ENCODE measurements at regions not wholly inside any gene's neighbourhood (a gene's known extent, or its start where the extent isn't known, plus 50 kb on each side); places are given as distances from the start of the nearest gene placed in this dataset.

- DNase-seq (no peak), ATAC-seq (no peak)
- Histone ChIP-seq H3K4me2 (ENCODE audit: low read length) (no peak overlapping the region), H3K79me2 (ENCODE audit: low read length) (no peaks in the 10 kb centered on the region), H3K27ac (ENCODE audit: low read length) (no peak overlapping the region), H3K27me3 (ENCODE audit: low read length) (peaks cover 12% of the 10 kb centered on the region), H3K4me1 (ENCODE audit: insufficient read depth, low read length) (no peaks in the 10 kb centered on the region), H3F3A (ENCODE audit: low read length, unreplicated experiment) (no peaks in the 10 kb centered on the region), H4K20me1 (ENCODE audit: low read length) (no peaks in the 10 kb centered on the region), H3K36me3 (ENCODE audit: low read depth, low read length) (no peaks in the 10 kb centered on the region), H2AFZ (ENCODE audit: low read length) (no peak overlapping the region), H3K9me2 (replicated peaks; ENCODE audit: low read length) (no peaks in the 10 kb centered on the region), H3K9me3 (ENCODE audit: low read length) (no peaks in the 10 kb centered on the region), H3K4me3 (ENCODE audit: low read length) (no peak overlapping the region), H3K9ac (ENCODE audit: low read length) (no peak overlapping the region)
- no peak for TF ChIP-seq EZH2 (IDR thresholded peaks at IDR 0.05; ENCODE audit: low read length, unreplicated experiment)
- no peak for TF ChIP-seq CTCF (conservative IDR thresholded peaks at IDR 0.05; ENCODE audit: low read depth, low read length)
- TF ChIP-seq EZH2phosphoT487 (IDR thresholded peaks at IDR 0.05; ENCODE audit: borderline replicate concordance, low read length) = no peak
- CTCF ChIA-PET = no interaction called here
- POLR2A ChIA-PET (ENCODE audit: unreplicated experiment) = no interaction called here
- no TSS peak for BruUV-seq (replicated peaks)
- intact Hi-C loops (cut with micrococcal nuclease) = no loop called here
These were observed 151.4 kb downstream of the RPS24 start for GRCh38 chr10:78184851-78185692.

- Histone ChIP-seq H3K27ac (ENCODE audit: low read length) (no peak overlapping the region), H3K4me3 (ENCODE audit: low read length) (no peak overlapping the region), H3K27me3 (ENCODE audit: low read length) (peaks cover 6% of the 10 kb centered on the region), H4K20me1 (ENCODE audit: low read length) (no peaks in the 10 kb centered on the region), H3K9me3 (ENCODE audit: low read length) (no peaks in the 10 kb centered on the region), H3K9ac (ENCODE audit: low read length) (no peak overlapping the region), H3K79me2 (ENCODE audit: low read length) (no peaks in the 10 kb centered on the region), H3K36me3 (ENCODE audit: low read depth, low read length) (no peaks in the 10 kb centered on the region), H3K9me2 (replicated peaks; ENCODE audit: low read length) (no peaks in the 10 kb centered on the region), H3K4me1 (ENCODE audit: insufficient read depth, low read length) (no peaks in the 10 kb centered on the region), H2AFZ (ENCODE audit: low read length) (no peak overlapping the region), H3K4me2 (ENCODE audit: low read length) (no peak overlapping the region), H3F3A (ENCODE audit: low read length, unreplicated experiment) (no peaks in the 10 kb centered on the region)
- no TSS peak for BruUV-seq (replicated peaks)
- ATAC-seq (no peak), DNase-seq (no peak)
- no peak for TF ChIP-seq CTCF (conservative IDR thresholded peaks at IDR 0.05; ENCODE audit: low read depth, low read length)
- TF ChIP-seq EZH2phosphoT487 (IDR thresholded peaks at IDR 0.05; ENCODE audit: borderline replicate concordance, low read length) = no peak
- no peak for TF ChIP-seq EZH2 (IDR thresholded peaks at IDR 0.05; ENCODE audit: low read length, unreplicated experiment)
- intact Hi-C loops (cut with micrococcal nuclease) = no loop called here
- ChIA-PET POLR2A (ENCODE audit: unreplicated experiment) (no interaction called here), CTCF (no interaction called here)
These were observed 152.0 kb downstream of the RPS24 start for GRCh38 chr10:78185693-78186055.

- Histone ChIP-seq H2AFZ (ENCODE audit: low read length) (no peak overlapping the region), H3F3A (ENCODE audit: low read length, unreplicated experiment) (no peaks in the 10 kb centered on the region), H3K79me2 (ENCODE audit: low read length) (no peaks in the 10 kb centered on the region), H3K9ac (ENCODE audit: low read length) (no peak overlapping the region), H3K36me3 (ENCODE audit: low read depth, low read length) (no peaks in the 10 kb centered on the region), H3K4me2 (ENCODE audit: low read length) (no peak overlapping the region), H3K27me3 (ENCODE audit: low read length) (0 out of 2 replicates have a peak, but pooled peaks cover 5% of the 10 kb centered on the region), H3K4me1 (ENCODE audit: insufficient read depth, low read length) (no peaks in the 10 kb centered on the region), H3K9me3 (ENCODE audit: low read length) (no peaks in the 10 kb centered on the region), H3K4me3 (ENCODE audit: low read length) (no peak overlapping the region), H3K27ac (ENCODE audit: low read length) (no peak overlapping the region), H4K20me1 (ENCODE audit: low read length) (no peaks in the 10 kb centered on the region), H3K9me2 (replicated peaks; ENCODE audit: low read length) (no peaks in the 10 kb centered on the region)
- ChIA-PET CTCF (no interaction called here), POLR2A (ENCODE audit: unreplicated experiment) (no interaction called here)
- DNase-seq (no peak), ATAC-seq (no peak)
- intact Hi-C loops (cut with micrococcal nuclease) = no loop called here
- TF ChIP-seq EZH2 (IDR thresholded peaks at IDR 0.05; ENCODE audit: low read length, unreplicated experiment) = no peak
- no peak for TF ChIP-seq CTCF (conservative IDR thresholded peaks at IDR 0.05; ENCODE audit: low read depth, low read length)
- no TSS peak for BruUV-seq (replicated peaks)
These were observed 152.9 kb downstream of the RPS24 start for GRCh38 chr10:78186572-78186971.

All from PC-3 (cell line).